ENCODE measurements at regions not wholly inside any gene's neighbourhood (a gene's known extent, or its start where the extent isn't known, plus 50 kb on each side); places are given as distances from the start of the nearest gene placed in this dataset.

GRCh38 chr7:68248973-68249372 lies 1252.3 kb downstream of the TYW1 start:
- TF ChIP-seq CTCF (conservative IDR thresholded peaks at IDR 0.05; ENCODE audit: low read depth, low read length), result no peak
- TF ChIP-seq EZH2 (IDR thresholded peaks at IDR 0.05; ENCODE audit: low read length, unreplicated experiment), result no peak
- no peak for TF ChIP-seq EZH2phosphoT487 (IDR thresholded peaks at IDR 0.05; ENCODE audit: borderline replicate concordance, low read length)
